ENCODE measurements at regions not wholly inside any gene's neighbourhood (a gene's known extent, or its start where the extent isn't known, plus 50 kb on each side); places are given as distances from the start of the nearest gene placed in this dataset.

GRCh38 chr9:110050925-110051355 is 157.0 kb downstream of the C9orf152 start:
- intact Hi-C loops (cut with micrococcal nuclease) = no loop called here

GRCh38 chr9:110056062-110056461 is 151.9 kb downstream of the C9orf152 start:
- ChIA-PET CTCF (interaction anchor here (0.8 to 4.7 kb wide), 3 partner anchors 98 to 174 kb away, joined by 3 to 53 read pairs (median 17); no protein-coding TSS in a partner anchor), POLR2A (no interaction called here)
- ATAC-seq = no peak
- Mint-ChIP-seq H3K4me1 (ENCODE audit: low read depth) (peaks cover 3% of the 10 kb centered on the region), H3K4me3 (no peak overlapping the region), H3K27ac (no peak overlapping the region), H3K9me3 (no peaks in the 10 kb centered on the region), H3K27me3 (peaks cover 6% of the 10 kb centered on the region), H3K36me3 (ENCODE audit: low read depth) (no peaks in the 10 kb centered on the region)
- intact Hi-C loops (cut with micrococcal nuclease) = no loop called here
- TF ChIP-seq CTCF (IDR thresholded peaks at IDR 0.05) = no peak
- DNase-seq = no peak

More at GRCh38 chr9:110050925-110051355, 157.0 kb downstream of the C9orf152 start:
- CTCF ChIA-PET = interaction anchor here (0.6 to 1.8 kb wide), 6 partner anchors 41 to 149 kb away, joined by 3 to 6 read pairs (median 3); no protein-coding TSS in a partner anchor
- no peak for TF ChIP-seq CTCF (IDR thresholded peaks at IDR 0.05)
- no peak overlapping the region for H3K27ac Mint-ChIP-seq
- POLR2A ChIA-PET = interaction anchor here (0.8 kb wide), 1 partner anchor 65 kb away, joined by 4 read pairs; no protein-coding TSS in a partner anchor
- H3K9me3 Mint-ChIP-seq = no peaks in the 10 kb centered on the region
- H3K36me3 Mint-ChIP-seq (ENCODE audit: low read depth) = no peaks in the 10 kb centered on the region
- DNase-seq = peak; percentile 31
- peak; percentile 57 for ATAC-seq
- H3K27me3 Mint-ChIP-seq = peaks cover 34% of the 10 kb centered on the region
- H3K4me3 Mint-ChIP-seq = no peak overlapping the region
- H3K4me1 Mint-ChIP-seq (ENCODE audit: low read depth) = peaks cover 26% of the 10 kb centered on the region

GRCh38 chr9:110058304-110058953 is 149.5 kb downstream of the C9orf152 start:
- H3K4me3 Mint-ChIP-seq = no peak overlapping the region
- H3K27me3 Mint-ChIP-seq = peaks cover 4% of the 10 kb centered on the region
- ATAC-seq = peak; percentile 65
- H3K36me3 Mint-ChIP-seq (ENCODE audit: low read depth) = no peaks in the 10 kb centered on the region
- TF ChIP-seq CTCF (IDR thresholded peaks at IDR 0.05) = peak; percentile 57
- ChIA-PET POLR2A (no interaction called here), CTCF (interaction anchor here (0.6 to 4.7 kb wide), 10 partner anchors 9 to 172 kb away, joined by 3 to 53 read pairs (median 4); no protein-coding TSS in a partner anchor)
- DNase-seq = peak; percentile 64
- H3K4me1 Mint-ChIP-seq (ENCODE audit: low read depth) = no peaks in the 10 kb centered on the region
- H3K27ac Mint-ChIP-seq = no peak overlapping the region
- H3K9me3 Mint-ChIP-seq = no peaks in the 10 kb centered on the region
- intact Hi-C loops (cut with micrococcal nuclease) = loop anchor here (1.0 kb wide), 1 partner anchor 155 kb away; no protein-coding TSS in a partner anchor

- Mint-ChIP-seq H3K27ac (no peak overlapping the region), H3K4me3 (no peak overlapping the region), H3K36me3 (ENCODE audit: low read depth) (no peaks in the 10 kb centered on the region), H3K4me1 (ENCODE audit: low read depth) (no peaks in the 10 kb centered on the region), H3K27me3 (peaks cover 6% of the 10 kb centered on the region), H3K9me3 (no peaks in the 10 kb centered on the region)
- intact Hi-C loops (cut with micrococcal nuclease) = no loop called here
- ChIA-PET CTCF (interaction anchor here (1.5 to 4.7 kb wide), 3 partner anchors 10 to 156 kb away, joined by 5 to 53 read pairs (median 9); no protein-coding TSS in a partner anchor), POLR2A (no interaction called here)
- ATAC-seq (no peak), DNase-seq (no peak)
- TF ChIP-seq CTCF (IDR thresholded peaks at IDR 0.05) = no peak
Measured at GRCh38 chr9:110059461-110059860, 148.5 kb downstream of the C9orf152 start.

- ChIA-PET CTCF (no interaction called here), POLR2A (no interaction called here)
- no peak for DNase-seq
- no peaks in the 10 kb centered on the region for H3K4me1 Mint-ChIP-seq (ENCODE audit: low read depth)
- H3K36me3 Mint-ChIP-seq (ENCODE audit: low read depth) = no peaks in the 10 kb centered on the region
- H3K9me3 Mint-ChIP-seq = no peaks in the 10 kb centered on the region
- intact Hi-C loops (cut with micrococcal nuclease) = no loop called here
- no peak for ATAC-seq
- peaks cover 3% of the 10 kb centered on the region for H3K27me3 Mint-ChIP-seq
- TF ChIP-seq CTCF (IDR thresholded peaks at IDR 0.05) = no peak
- no peak overlapping the region for H3K27ac Mint-ChIP-seq
- no peak overlapping the region for H3K4me3 Mint-ChIP-seq
Measured at GRCh38 chr9:110064803-110065202, 143.2 kb downstream of the C9orf152 start.

Data from activated CD8-positive, alpha-beta T cell treated with anti-CD3 and anti-CD28 coated beads for 36 hours (primary cell).